HCT116 (cell line): ENCODE measurements at regions not wholly inside any gene's neighbourhood (a gene's known extent, or its start where the extent isn't known, plus 50 kb on each side); places are given as distances from the start of the nearest gene placed in this dataset.

ENCODE experiments used
- ATAC-seq: fragments of 200-7000 bp; cut with Tn5 transposase; 2 replicates; pipeline ENCODE4 v1.9.1; 2020; ENCODE audit warnings: mild to moderate bottlenecking, moderate library complexity
- BruUV-seq: library from RNA; stranded (reverse); fragments of 400-500 nt; replicated peaks from 2 replicates; lab custom pipeline; 2021; lab: Mats Ljungman, UMichigan
- CTCF ChIA-PET: fragments of 300-600 bp; sonication (Branson Sonifier 250); formaldehyde crosslinking; loops from one replicate; lab custom pipeline; 2021; ENCODE audit warnings: antibody characterized with exemption; lab: Charles Lee
- POLR2A ChIA-PET: fragments of 300-600, 350-600 bp; sonication (Branson Sonifier 250); formaldehyde crosslinking; loops from one replicate; lab custom pipeline; 2021; ENCODE audit warnings: antibody characterized with exemption; lab: Charles Lee
- RAD21 ChIA-PET, 2 experiments: fragments of 300-600 bp; sonication (Branson Sonifier 250); formaldehyde crosslinking; loops; one replicate each; lab custom pipeline; 2023; ENCODE audit warnings: low total read pairs in 2 of 2; ENCODE audit not compliant: uncharacterized antibody in 2 of 2, unreplicated experiment in 2 of 2, low non-redundant PET in 1 of 2; lab: Charles Lee
- DNase-seq: peaks from one replicate; pipeline ENCODE4 v3.0.0-alpha.2; 2010; ENCODE audit warnings: low read depth, low spot score
- H2AFZ ChIP-seq: fragments of 200-600 bp; shearing (Covaris generic), sonication (generic); 2 replicates; pipeline ENCODE4 v1.6.1; 2017; ENCODE audit warnings: low read depth, mixed run types, mixed read lengths, antibody characterized with exemption, low read length; ENCODE audit not compliant: poor library complexity, severe bottlenecking
- H3K27ac ChIP-seq: 2 replicates; pipeline ENCODE4 v1.5.1; 2012; ENCODE audit warnings: low read depth, low read length
- H3K27me3 ChIP-seq: fragments of 200-600 bp; sonication (generic); 2 replicates; pipeline ENCODE4 v1.6.1; 2016; ENCODE audit warnings: mixed run types, low read length, mixed read lengths; ENCODE audit not compliant: insufficient read depth
- H3K36me3 ChIP-seq, 2 experiments: fragments of 200-500 bp in 1 of 2; fragments of 200-600 bp in 1 of 2; sonication (Bioruptor generic) in 1 of 2; sonication (generic) in 1 of 2; 2 replicates each; pipeline versions ENCODE4 v1.5.1 to v1.6.1; 2014 to 2016; ENCODE audit warnings: low read length in 2 of 2, inconsistent platforms in 1 of 2, mixed read lengths in 1 of 2, mixed run types in 1 of 2; ENCODE audit not compliant: insufficient read depth in 2 of 2, control insufficient read depth in 1 of 2
- H3K4me1 ChIP-seq, 2 experiments: fragments of 200-600 bp in 1 of 2; sonication (generic) in 1 of 2; 2 replicates each; pipeline versions ENCODE4 v1.5.1 to v1.6.1; 2012 to 2017; ENCODE audit warnings: low read length in 2 of 2, inconsistent platforms in 1 of 2, mild to moderate bottlenecking in 1 of 2, mixed read lengths in 1 of 2, mixed run types in 1 of 2, moderate library complexity in 1 of 2; ENCODE audit not compliant: insufficient read depth in 2 of 2, control insufficient read depth in 1 of 2
- H3K4me2 ChIP-seq: fragments of 200-600 bp; sonication (generic); 2 replicates; pipeline ENCODE4 v1.6.1; 2017; ENCODE audit warnings: mixed run types, low read length, mixed read lengths
- H3K4me3 ChIP-seq, 2 experiments: fragments of 200-600 bp in 1 of 2; sonication (generic) in 1 of 2; replicated peaks in 1 of 2; 2 replicates each; pipeline ENCODE4 v1.5.1; 2011 to 2016; ENCODE audit warnings: low read length in 2 of 2, control low read depth in 1 of 2, low read depth in 1 of 2, mild to moderate bottlenecking in 1 of 2, mixed read lengths in 1 of 2, mixed run types in 1 of 2
- H3K79me2 ChIP-seq: fragments of 200-600 bp; sonication (generic); 2 replicates; pipeline ENCODE4 v1.6.1; 2017; ENCODE audit warnings: mild to moderate bottlenecking, mixed run types, low read length, moderate library complexity, mixed read lengths; ENCODE audit not compliant: insufficient read depth
- H3K9ac ChIP-seq: fragments of 200-600 bp; sonication (generic); 2 replicates; pipeline ENCODE4 v1.6.1; 2016; ENCODE audit warnings: low read length, mixed read lengths
- H3K9me2 ChIP-seq: fragments of 200-600 bp; sonication (generic), shearing (Covaris generic); 2 replicates; pipeline ENCODE4 v1.6.1; 2017; ENCODE audit warnings: mixed run types, mild to moderate bottlenecking, moderate library complexity; ENCODE audit not compliant: insufficient read depth
- H3K9me3 ChIP-seq, 2 experiments: fragments of 200-500 bp in 1 of 2; fragments of 200-600 bp in 1 of 2; sonication (Bioruptor generic) in 1 of 2; sonication (generic) in 1 of 2; 2 replicates each; pipeline ENCODE4 v1.6.1; 2014 to 2017; ENCODE audit warnings: low read length in 2 of 2, mixed read lengths in 2 of 2, inconsistent platforms in 1 of 2, low read depth in 1 of 2, mild to moderate bottlenecking in 1 of 2, mixed run types in 1 of 2, moderate library complexity in 1 of 2; ENCODE audit not compliant: control insufficient read depth in 1 of 2, insufficient read depth in 1 of 2
- H4K20me1 ChIP-seq: fragments of 200-600 bp; sonication (generic), shearing (Covaris generic); 2 replicates; pipeline ENCODE4 v1.6.1; 2017; ENCODE audit warnings: mixed run types, mild to moderate bottlenecking, moderate library complexity; ENCODE audit not compliant: insufficient read depth
- ATF3 ChIP-seq: IDR thresholded peaks from 2 replicates; pipeline ENCODE4 v1.6.1; 2012
- CEBPB ChIP-seq: IDR thresholded peaks from 2 replicates; pipeline ENCODE4 v1.6.1; 2012; ENCODE audit warnings: low read depth
- ELF1 ChIP-seq: IDR thresholded peaks from 2 replicates; pipeline ENCODE4 v1.6.1; 2012; ENCODE audit warnings: low read depth, borderline replicate concordance
- EZH2phosphoT487 ChIP-seq: fragments of 200-600 bp; IDR thresholded peaks from 2 replicates; pipeline ENCODE4 v1.6.1; 2018; ENCODE audit warnings: antibody characterized with exemption, borderline replicate concordance
- FOSL1 ChIP-seq: IDR thresholded peaks from 2 replicates; pipeline ENCODE4 v1.6.1; 2012; ENCODE audit warnings: low read depth
- JUND ChIP-seq: IDR thresholded peaks from 2 replicates; pipeline ENCODE4 v1.6.1; 2012
- MAX ChIP-seq: IDR thresholded peaks from 2 replicates; pipeline ENCODE4 v1.6.1; 2012
- POLR2AphosphoS5 ChIP-seq: IDR thresholded peaks from 2 replicates; pipeline ENCODE4 v1.6.1; 2011; ENCODE audit warnings: mild to moderate bottlenecking, low read depth, low read length, moderate library complexity
- RAD21 ChIP-seq: IDR thresholded peaks from 2 replicates; pipeline ENCODE4 v1.6.1; 2012; ENCODE audit warnings: low read depth, mild to moderate bottlenecking
- REST ChIP-seq: IDR thresholded peaks from 2 replicates; pipeline ENCODE4 v1.6.1; 2012; ENCODE audit warnings: low read depth
- SIN3A ChIP-seq: IDR thresholded peaks from 2 replicates; pipeline ENCODE4 v1.6.1; 2012; ENCODE audit warnings: low read depth
- SP1 ChIP-seq: IDR thresholded peaks from 2 replicates; pipeline ENCODE4 v1.6.1; 2012; ENCODE audit warnings: low read depth
- SRF ChIP-seq: IDR thresholded peaks from 2 replicates; pipeline ENCODE4 v1.6.1; 2012; ENCODE audit warnings: low read depth
- TCF7L2 ChIP-seq: IDR thresholded peaks from 2 replicates; pipeline ENCODE4 v1.7.0; 2011; ENCODE audit warnings: borderline replicate concordance, inconsistent platforms; ENCODE audit not compliant: insufficient read depth, insufficient read length; ENCODE audit errors: extremely low read depth
- ZNF274 ChIP-seq: fragments of 200-500 bp; sonication (Bioruptor generic); IDR thresholded peaks from 2 replicates; pipeline ENCODE4 v1.6.1; 2014; ENCODE audit warnings: mild to moderate bottlenecking, low read depth, low read length, inconsistent platforms
- intact Hi-C: fragments of 100-400 bp; cut with micrococcal nuclease; formaldehyde crosslinking; loops from 2 replicates; pipeline ENCODE4 v1.10.0; 2022

- H3K9ac ChIP-seq: no peak overlapping the region
- H4K20me1 ChIP-seq: no peaks in the 10 kb centered on the region
- H3K27me3 ChIP-seq: no peaks in the 10 kb centered on the region
- no TSS peak for BruUV-seq
- H3K4me1 ChIP-seq: no peaks in the 10 kb centered on the region
- no peaks in the 10 kb centered on the region for H3K9me3 ChIP-seq
- no peaks in the 10 kb centered on the region for H3K9me2 ChIP-seq
- ATAC-seq (no peak), DNase-seq (no peak)
- ChIA-PET CTCF (no interaction called here), POLR2A (no interaction called here), RAD21 (no interaction called here)
- H3K79me2 ChIP-seq: no peaks in the 10 kb centered on the region
- TF ChIP-seq MAX: no peak
- TF ChIP-seq ELF1: 0 out of 2 replicates have a peak, but pooled peaks have one; percentile 7
- TF ChIP-seq SIN3A: no peak
- no peak for TF ChIP-seq ZNF274
- no peaks in the 10 kb centered on the region for H3K36me3 ChIP-seq
- H2AFZ ChIP-seq: no peak overlapping the region
- intact Hi-C loops: no loop called here
- no peak overlapping the region for H3K27ac ChIP-seq
- no peak overlapping the region for H3K4me3 ChIP-seq
- H3K4me2 ChIP-seq: no peak overlapping the region
Observed at GRCh38 chr1:65538086-65538485, 117.6 kb downstream of the LEPR start.

GRCh38 chr1:65538664-65539063 lies 118.2 kb downstream of the LEPR start:
- ChIA-PET POLR2A (interaction anchor here (0.5 kb wide), 1 partner anchor 430 kb away, joined by 3 read pairs; no protein-coding TSS in a partner anchor), RAD21 (no interaction called here), CTCF (no interaction called here)
- H3K27ac ChIP-seq: no peak overlapping the region
- no peak overlapping the region for H3K4me3 ChIP-seq
- no peaks in the 10 kb centered on the region for H3K4me1 ChIP-seq
- no peaks in the 10 kb centered on the region for H4K20me1 ChIP-seq
- ATAC-seq (no peak), DNase-seq (no peak)
- no peaks in the 10 kb centered on the region for H3K36me3 ChIP-seq
- H3K27me3 ChIP-seq: no peaks in the 10 kb centered on the region
- H2AFZ ChIP-seq: no peak overlapping the region
- BruUV-seq: no TSS peak
- no peaks in the 10 kb centered on the region for H3K79me2 ChIP-seq
- no peaks in the 10 kb centered on the region for H3K9me3 ChIP-seq
- no peak overlapping the region for H3K9ac ChIP-seq
- H3K4me2 ChIP-seq: no peak overlapping the region
- H3K9me2 ChIP-seq: no peaks in the 10 kb centered on the region
- intact Hi-C loops: no loop called here
- TF ChIP-seq POLR2AphosphoS5: no peak
- TF ChIP-seq TCF7L2: no peak
- no peak for TF ChIP-seq SP1
- TF ChIP-seq REST: no peak
- TF ChIP-seq RAD21: no peak
- TF ChIP-seq JUND: no peak
- TF ChIP-seq SRF: no peak
- no peak for TF ChIP-seq ELF1
- TF ChIP-seq MAX: no peak
- no peak for TF ChIP-seq ZNF274
- no peak for TF ChIP-seq CEBPB
- no peak for TF ChIP-seq EZH2phosphoT487
- TF ChIP-seq SIN3A: no peak
- TF ChIP-seq ATF3: no peak
- TF ChIP-seq FOSL1: no peak
